ENCODE measurements at regions not wholly inside any gene's neighbourhood (a gene's known extent, or its start where the extent isn't known, plus 50 kb on each side); places are given as distances from the start of the nearest gene placed in this dataset.

- no peak for DNase-seq (ENCODE audit: low read depth, low spot score)
- Histone ChIP-seq H3K27me3 (ENCODE audit: control insufficient read depth, insufficient read depth, low read length) (no peaks in the 10 kb centered on the region), H3K9me3 (ENCODE audit: control insufficient read depth, insufficient read depth, low read length) (no peaks in the 10 kb centered on the region), H3K4me3 (ENCODE audit: low read length) (no peak overlapping the region), H3K27ac (ENCODE audit: low read length) (no peak overlapping the region), H3K4me1 (ENCODE audit: control insufficient read depth, insufficient read depth, low read length) (no peaks in the 10 kb centered on the region), H3K36me3 (ENCODE audit: control insufficient read depth, insufficient read depth, low read length) (no peaks in the 10 kb centered on the region)
- WGBS (ENCODE audit: insufficient coverage, insufficient read length) = no CpG with 5 or more reads among the region's 2 CpGs
Measured at GRCh38 chr6:140779341-140779740, 1353.4 kb upstream of the GJE1 start.

GRCh38 chr6:140777780-140778179 is 1354.9 kb upstream of the GJE1 start:
- Histone ChIP-seq H3K4me3 (ENCODE audit: low read length) (no peak overlapping the region), H3K4me1 (ENCODE audit: control insufficient read depth, insufficient read depth, low read length) (no peaks in the 10 kb centered on the region), H3K9me3 (ENCODE audit: control insufficient read depth, insufficient read depth, low read length) (no peaks in the 10 kb centered on the region), H3K27me3 (ENCODE audit: control insufficient read depth, insufficient read depth, low read length) (no peaks in the 10 kb centered on the region), H3K36me3 (ENCODE audit: control insufficient read depth, insufficient read depth, low read length) (no peaks in the 10 kb centered on the region), H3K27ac (ENCODE audit: low read length) (no peak overlapping the region)
- no peak for DNase-seq (ENCODE audit: low read depth, low spot score)
- no CpG with 5 or more reads among the region's 4 CpGs for WGBS (ENCODE audit: insufficient coverage, insufficient read length)

GRCh38 chr6:140775061-140775460 is 1357.7 kb upstream of the GJE1 start:
- Histone ChIP-seq H3K36me3 (ENCODE audit: control insufficient read depth, insufficient read depth, low read length) (no peaks in the 10 kb centered on the region), H3K27ac (ENCODE audit: low read length) (no peak overlapping the region), H3K4me1 (ENCODE audit: control insufficient read depth, insufficient read depth, low read length) (no peaks in the 10 kb centered on the region), H3K9me3 (ENCODE audit: control insufficient read depth, insufficient read depth, low read length) (no peaks in the 10 kb centered on the region), H3K27me3 (ENCODE audit: control insufficient read depth, insufficient read depth, low read length) (no peaks in the 10 kb centered on the region), H3K4me3 (ENCODE audit: low read length) (no peak overlapping the region)
- no CpG with 5 or more reads among the region's 3 CpGs for WGBS (ENCODE audit: insufficient coverage, insufficient read length)
- DNase-seq (ENCODE audit: low read depth, low spot score) = no peak

- no peak overlapping the region for H3K4me3 ChIP-seq (ENCODE audit: low read length)
- no CpG with 5 or more reads among the region's 3 CpGs for WGBS (ENCODE audit: insufficient coverage, insufficient read length)
Measured at GRCh38 chr6:140774080-140774505, 1358.6 kb upstream of the GJE1 start.

GRCh38 chr6:140773276-140773675 is 1359.4 kb upstream of the GJE1 start:
- H3K27ac ChIP-seq (ENCODE audit: low read length) = no peak overlapping the region
- DNase-seq (ENCODE audit: low read depth, low spot score) = no peak
- H3K9me3 ChIP-seq (ENCODE audit: control insufficient read depth, insufficient read depth, low read length) = no peaks in the 10 kb centered on the region; the same call in 1 of the 2 replicates
- H3K4me1 ChIP-seq (ENCODE audit: control insufficient read depth, insufficient read depth, low read length) = no peaks in the 10 kb centered on the region
- H3K4me3 ChIP-seq (ENCODE audit: low read length) = no peak overlapping the region
- H3K36me3 ChIP-seq (ENCODE audit: control insufficient read depth, insufficient read depth, low read length) = no peaks in the 10 kb centered on the region
- no peaks in the 10 kb centered on the region for H3K27me3 ChIP-seq (ENCODE audit: control insufficient read depth, insufficient read depth, low read length)

More at GRCh38 chr6:140774080-140774505, 1358.6 kb upstream of the GJE1 start:
- DNase-seq (ENCODE audit: low read depth, low spot score) = no peak
- Histone ChIP-seq H3K27ac (ENCODE audit: low read length) (no peak overlapping the region), H3K9me3 (ENCODE audit: control insufficient read depth, insufficient read depth, low read length) (no peaks in the 10 kb centered on the region), H3K27me3 (ENCODE audit: control insufficient read depth, insufficient read depth, low read length) (no peaks in the 10 kb centered on the region), H3K4me1 (ENCODE audit: control insufficient read depth, insufficient read depth, low read length) (no peaks in the 10 kb centered on the region), H3K36me3 (ENCODE audit: control insufficient read depth, insufficient read depth, low read length) (no peaks in the 10 kb centered on the region)

GRCh38 chr6:140772576-140772975 is 1360.1 kb upstream of the GJE1 start:
- no peak overlapping the region for H3K4me3 ChIP-seq (ENCODE audit: low read length)
- no peaks in the 10 kb centered on the region for H3K4me1 ChIP-seq (ENCODE audit: control insufficient read depth, insufficient read depth, low read length)
- no peaks in the 10 kb centered on the region for H3K27me3 ChIP-seq (ENCODE audit: control insufficient read depth, insufficient read depth, low read length)
- no peaks in the 10 kb centered on the region; the same call in 1 of the 2 replicates for H3K9me3 ChIP-seq (ENCODE audit: control insufficient read depth, insufficient read depth, low read length)
- no peaks in the 10 kb centered on the region for H3K36me3 ChIP-seq (ENCODE audit: control insufficient read depth, insufficient read depth, low read length)
- WGBS (ENCODE audit: insufficient coverage, insufficient read length) = 100% methylated on average over 1 of the region's 3 CpGs
- H3K27ac ChIP-seq (ENCODE audit: low read length) = no peak overlapping the region
- DNase-seq (ENCODE audit: low read depth, low spot score) = no peak

GRCh38 chr6:140768133-140768532 is 1364.6 kb upstream of the GJE1 start:
- Histone ChIP-seq H3K36me3 (ENCODE audit: control insufficient read depth, insufficient read depth, low read length) (no peaks in the 10 kb centered on the region), H3K4me3 (ENCODE audit: low read length) (no peak overlapping the region), H3K9me3 (ENCODE audit: control insufficient read depth, insufficient read depth, low read length) (no peaks in the 10 kb centered on the region; the same call in 1 of the 2 replicates), H3K27me3 (ENCODE audit: control insufficient read depth, insufficient read depth, low read length) (no peaks in the 10 kb centered on the region), H3K4me1 (ENCODE audit: control insufficient read depth, insufficient read depth, low read length) (no peaks in the 10 kb centered on the region), H3K27ac (ENCODE audit: low read length) (no peak overlapping the region)
- no CpG with 5 or more reads among the region's 3 CpGs for WGBS (ENCODE audit: insufficient coverage, insufficient read length)
- DNase-seq (ENCODE audit: low read depth, low spot score) = no peak

GRCh38 chr6:140766999-140767398 is 1365.7 kb upstream of the GJE1 start:
- H3K27me3 ChIP-seq (ENCODE audit: control insufficient read depth, insufficient read depth, low read length) = no peaks in the 10 kb centered on the region
- WGBS (ENCODE audit: insufficient coverage, insufficient read length) = no CpG with 5 or more reads among the region's 2 CpGs
- no peaks in the 10 kb centered on the region; the same call in 1 of the 2 replicates for H3K9me3 ChIP-seq (ENCODE audit: control insufficient read depth, insufficient read depth, low read length)
- H3K27ac ChIP-seq (ENCODE audit: low read length) = no peak overlapping the region
- H3K4me3 ChIP-seq (ENCODE audit: low read length) = no peak overlapping the region
- no peak for DNase-seq (ENCODE audit: low read depth, low spot score)
- H3K36me3 ChIP-seq (ENCODE audit: control insufficient read depth, insufficient read depth, low read length) = no peaks in the 10 kb centered on the region
- H3K4me1 ChIP-seq (ENCODE audit: control insufficient read depth, insufficient read depth, low read length) = no peaks in the 10 kb centered on the region

GRCh38 chr6:140758169-140758877 is 1374.4 kb upstream of the GJE1 start:
- no CpG with 5 or more reads among the region's 3 CpGs for WGBS (ENCODE audit: insufficient coverage, insufficient read length)
- no peaks in the 10 kb centered on the region for H3K4me1 ChIP-seq (ENCODE audit: control insufficient read depth, insufficient read depth, low read length)
- H3K27me3 ChIP-seq (ENCODE audit: control insufficient read depth, insufficient read depth, low read length) = no peaks in the 10 kb centered on the region
- DNase-seq (ENCODE audit: low read depth, low spot score) = no peak
- H3K4me3 ChIP-seq (ENCODE audit: low read length) = no peak overlapping the region
- no peak overlapping the region for H3K27ac ChIP-seq (ENCODE audit: low read length)
- no peaks in the 10 kb centered on the region for H3K36me3 ChIP-seq (ENCODE audit: control insufficient read depth, insufficient read depth, low read length)
- H3K9me3 ChIP-seq (ENCODE audit: control insufficient read depth, insufficient read depth, low read length) = no peaks in the 10 kb centered on the region

GRCh38 chr6:140752234-140752633 is 1377.8 kb upstream of the CITED2 start:
- Histone ChIP-seq H3K4me3 (ENCODE audit: low read length) (no peak overlapping the region), H3K9me3 (ENCODE audit: control insufficient read depth, insufficient read depth, low read length) (peaks cover under 1% of the 10 kb centered on the region; the same call in 1 of the 2 replicates), H3K27ac (ENCODE audit: low read length) (no peak overlapping the region), H3K27me3 (ENCODE audit: control insufficient read depth, insufficient read depth, low read length) (no peaks in the 10 kb centered on the region), H3K36me3 (ENCODE audit: control insufficient read depth, insufficient read depth, low read length) (no peaks in the 10 kb centered on the region; the same call in 1 of the 2 replicates), H3K4me1 (ENCODE audit: control insufficient read depth, insufficient read depth, low read length) (no peaks in the 10 kb centered on the region)
- no CpG with 5 or more reads among the region's 1 CpG for WGBS (ENCODE audit: insufficient coverage, insufficient read length)
- DNase-seq (ENCODE audit: low read depth, low spot score) = no peak

- Histone ChIP-seq H3K27ac (ENCODE audit: low read length) (no peak overlapping the region), H3K9me3 (ENCODE audit: control insufficient read depth, insufficient read depth, low read length) (peaks cover 2% of the 10 kb centered on the region; the same call in 1 of the 2 replicates), H3K36me3 (ENCODE audit: control insufficient read depth, insufficient read depth, low read length) (no peaks in the 10 kb centered on the region; the same call in 1 of the 2 replicates), H3K27me3 (ENCODE audit: control insufficient read depth, insufficient read depth, low read length) (no peaks in the 10 kb centered on the region), H3K4me3 (ENCODE audit: low read length) (no peak overlapping the region), H3K4me1 (ENCODE audit: control insufficient read depth, insufficient read depth, low read length) (no peaks in the 10 kb centered on the region)
- no CpG with 5 or more reads among the region's 2 CpGs for WGBS (ENCODE audit: insufficient coverage, insufficient read length)
- DNase-seq (ENCODE audit: low read depth, low spot score) = no peak
Measured at GRCh38 chr6:140747114-140747513, 1372.7 kb upstream of the CITED2 start.

All from iPS DF 6.9 (cell line).